H9 (cell line): ENCODE measurements at regions not wholly inside any gene's neighbourhood (a gene's known extent, or its start where the extent isn't known, plus 50 kb on each side); places are given as distances from the start of the nearest gene placed in this dataset.

Experiments used
- DNase-seq: peaks from one replicate; pipeline ENCODE4 v3.0.0-alpha.2; 2017
- H2AFZ ChIP-seq: one replicate; pipeline ENCODE4 v1.6.1; 2013; ENCODE audit warnings: mild to moderate bottlenecking, low read length, control low read depth, moderate library complexity
- H2AK5ac ChIP-seq: 2 replicates; pipeline ENCODE4 v1.6.1; 2013; ENCODE audit warnings: low read length, control low read depth, mixed read lengths; ENCODE audit not compliant: insufficient read length
- H2BK120ac ChIP-seq: one replicate; pipeline ENCODE4 v1.6.1; 2013; ENCODE audit warnings: low read depth, mild to moderate bottlenecking, low read length, control low read depth, inconsistent platforms; ENCODE audit not compliant: poor library complexity, severe bottlenecking
- H2BK12ac ChIP-seq: 2 replicates; pipeline ENCODE4 v1.6.1; 2013; ENCODE audit warnings: low read length, control low read depth, mixed read lengths, low read depth; ENCODE audit not compliant: insufficient read length
- H2BK15ac ChIP-seq: 2 replicates; pipeline ENCODE4 v1.6.1; 2013; ENCODE audit warnings: low read depth, low read length, control low read depth
- H2BK20ac ChIP-seq: one replicate; pipeline ENCODE4 v1.6.1; 2013; ENCODE audit warnings: low read depth, mild to moderate bottlenecking, low read length, control low read depth, inconsistent platforms; ENCODE audit not compliant: poor library complexity, severe bottlenecking
- H2BK5ac ChIP-seq: 2 replicates; pipeline ENCODE4 v1.6.1; 2013; ENCODE audit warnings: low read length, control low read depth, mixed read lengths; ENCODE audit not compliant: insufficient read length
- H3K14ac ChIP-seq: 2 replicates; pipeline ENCODE4 v1.6.1; 2013; ENCODE audit warnings: low read length, control low read depth; ENCODE audit not compliant: insufficient read depth
- H3K18ac ChIP-seq: 2 replicates; pipeline ENCODE4 v1.6.1; 2013; ENCODE audit warnings: low read depth, mild to moderate bottlenecking, mixed read lengths, low read length, control low read depth; ENCODE audit not compliant: insufficient read length
- H3K23ac ChIP-seq: 2 replicates; pipeline ENCODE4 v1.6.1; 2013; ENCODE audit warnings: low read length, control low read depth, mixed read lengths, low read depth; ENCODE audit not compliant: insufficient read length
- H3K23me2 ChIP-seq: 2 replicates; pipeline ENCODE4 v1.6.1; 2013; ENCODE audit warnings: low read depth, mild to moderate bottlenecking, mixed read lengths, low read length, control low read depth; ENCODE audit not compliant: insufficient read length, poor library complexity, severe bottlenecking
- H3K27ac ChIP-seq: 2 replicates; pipeline ENCODE4 v1.5.1; 2013; ENCODE audit warnings: low read length, control low read depth, mixed read lengths, low read depth; ENCODE audit not compliant: insufficient read length
- H3K27me3 ChIP-seq: 2 replicates; pipeline ENCODE4 v1.6.1; 2013; ENCODE audit warnings: low read length, control low read depth, inconsistent platforms; ENCODE audit not compliant: insufficient read depth
- H3K4ac ChIP-seq: 2 replicates; pipeline ENCODE4 v1.6.1; 2013; ENCODE audit warnings: low read depth, mild to moderate bottlenecking, control low read depth, inconsistent platforms, low read length, moderate library complexity
- H3K4me1 ChIP-seq: 2 replicates; pipeline ENCODE4 v1.6.1; 2013; ENCODE audit warnings: low read length, control low read depth, inconsistent platforms; ENCODE audit not compliant: insufficient read depth
- H3K4me2 ChIP-seq: 2 replicates; pipeline ENCODE4 v1.6.1; 2013; ENCODE audit warnings: low read length, control low read depth, mixed read lengths; ENCODE audit not compliant: insufficient read length, insufficient read depth
- H3K56ac ChIP-seq: 2 replicates; pipeline ENCODE4 v1.6.1; 2013; ENCODE audit warnings: low read depth, mild to moderate bottlenecking, mixed read lengths, low read length, control low read depth; ENCODE audit not compliant: insufficient read length
- H3K79me1 ChIP-seq: 2 replicates; pipeline ENCODE4 v1.6.1; 2013; ENCODE audit warnings: low read depth, mild to moderate bottlenecking, moderate library complexity, low read length, control low read depth, inconsistent platforms; ENCODE audit not compliant: insufficient read depth, poor library complexity, severe bottlenecking
- H3K79me2 ChIP-seq: 2 replicates; pipeline ENCODE4 v1.6.1; 2013; ENCODE audit warnings: low read length, control low read depth, inconsistent platforms; ENCODE audit not compliant: insufficient read depth
- H3K9ac ChIP-seq: 2 replicates; pipeline ENCODE4 v1.6.1; 2013; ENCODE audit warnings: low read length, control low read depth, mixed read lengths; ENCODE audit not compliant: insufficient read length; ENCODE audit errors: extremely low read depth
- H3K9me3 ChIP-seq: one replicate; pipeline ENCODE4 v1.6.1; 2013; ENCODE audit warnings: low read depth, low read length, inconsistent platforms; ENCODE audit not compliant: control insufficient read depth
- H3T11ph ChIP-seq: one replicate; pipeline ENCODE4 v1.6.1; 2013; ENCODE audit warnings: mild to moderate bottlenecking, low read length, control low read depth, inconsistent platforms
- H4K20me1 ChIP-seq: one replicate; pipeline ENCODE4 v1.6.1; 2013; ENCODE audit not compliant: control insufficient read depth, insufficient read length, insufficient read depth
- H4K5ac ChIP-seq: 2 replicates; pipeline ENCODE4 v1.6.1; 2013; ENCODE audit warnings: low read depth, mild to moderate bottlenecking, mixed read lengths, low read length, control low read depth; ENCODE audit not compliant: insufficient read length
- H4K8ac ChIP-seq: replicated peaks from 2 replicates; pipeline ENCODE4 v1.6.1; 2013; ENCODE audit warnings: low read length, control low read depth, mixed read lengths, low read depth; ENCODE audit not compliant: insufficient read length
- H4K91ac ChIP-seq: 2 replicates; pipeline ENCODE4 v1.6.1; 2013; ENCODE audit warnings: low read depth, mild to moderate bottlenecking, moderate library complexity, mixed read lengths, low read length, control low read depth; ENCODE audit not compliant: insufficient read length
- H3K27ac Mint-ChIP-seq, 3 experiments: 2 replicates in 2 of 3; 3 replicates in 1 of 3; pipeline ENCODE4 v1.8.0; 2020 to 2021; ENCODE audit warnings: mixed read lengths in 3 of 3, mild to moderate bottlenecking in 1 of 3, moderate library complexity in 1 of 3
- H3K27me3 Mint-ChIP-seq: 2 replicates; pipeline ENCODE4 v1.8.0; 2021; ENCODE audit warnings: low read depth, mild to moderate bottlenecking, moderate library complexity, mixed read lengths
- H3K36me3 Mint-ChIP-seq, 3 experiments: 2 replicates in 2 of 3; 3 replicates in 1 of 3; pipeline ENCODE4 v1.8.0; 2020 to 2021; ENCODE audit warnings: low read depth in 3 of 3, mixed read lengths in 3 of 3; ENCODE audit not compliant: insufficient read depth in 1 of 3
- H3K4me1 Mint-ChIP-seq, 2 experiments: 2 replicates each; pipeline ENCODE4 v1.8.0; 2020; ENCODE audit warnings: mixed read lengths in 2 of 2
- H3K4me3 Mint-ChIP-seq, 2 experiments: 2 replicates in 1 of 2; 3 replicates in 1 of 2; pipeline ENCODE4 v1.8.0; 2020 to 2021; ENCODE audit warnings: mild to moderate bottlenecking in 2 of 2, mixed read lengths in 2 of 2, moderate library complexity in 1 of 2
- H3K9me3 Mint-ChIP-seq, 2 experiments: 2 replicates in 1 of 2; 3 replicates in 1 of 2; pipeline ENCODE4 v1.8.0; 2020; ENCODE audit warnings: mild to moderate bottlenecking in 2 of 2, mixed read lengths in 2 of 2, moderate library complexity in 1 of 2
- CTCF ChIP-seq: fragments of 200-600 bp; sonication (generic); conservative IDR thresholded peaks from 3 replicates; pipeline ENCODE4 v1.8.0; 2021; ENCODE audit warnings: antibody characterized with exemption, mild to moderate bottlenecking
- WGBS: extraction: QIAGEN DNeasy Blood & Tissue Kit; methylation state at CpG from one replicate; pipeline ENCODE4 v1.1.7; 2013; ENCODE audit warnings: missing lambda C conversion rate, low lambda C conversion rate, mixed read lengths; ENCODE audit not compliant: insufficient read length; ENCODE audit errors: extremely low coverage; 5-methylcytosine and 5-hydroxymethylcytosine counted together

GRCh38 chr7:156162451-156162850 lies 350.2 kb upstream of the SHH start:
- no peaks in the 10 kb centered on the region for H3K79me1 ChIP-seq
- peaks cover 0 to 4% of the 10 kb centered on the region in 2 experiments; a peak in 1 of 5 replicates for H3K9me3 Mint-ChIP-seq
- no CpG with 5 or more reads among the region's 9 CpGs for WGBS
- H3K27me3 ChIP-seq, result no peaks in the 10 kb centered on the region
- no peak overlapping the region for H3K27ac Mint-ChIP-seq
- peaks cover 0 to 3% (median 0%) of the 10 kb centered on the region in 3 experiments; a peak in 1 of 7 replicates for H3K36me3 Mint-ChIP-seq
- no peak overlapping the region for H3K27ac ChIP-seq
- H3K4me1 Mint-ChIP-seq, result peaks cover 5 to 6% of the 10 kb centered on the region in 2 experiments; a peak in 3 of 4 replicates
- H2AFZ ChIP-seq, result no peak overlapping the region
- H2BK12ac ChIP-seq, result no peak overlapping the region
- H3K23me2 ChIP-seq, result no peaks in the 10 kb centered on the region
- no peak overlapping the region for H3K56ac ChIP-seq
- DNase-seq, result no peak
- H3K4ac ChIP-seq, result no peak overlapping the region
- H2BK120ac ChIP-seq, result no peak overlapping the region
- H3K23ac ChIP-seq, result no peak overlapping the region
- no peak overlapping the region for H3K18ac ChIP-seq
- no peak overlapping the region for H3T11ph ChIP-seq
- H3K9me3 ChIP-seq, result no peaks in the 10 kb centered on the region
- no peak overlapping the region for H4K8ac ChIP-seq
- H2AK5ac ChIP-seq, result no peak overlapping the region
- no peaks in the 10 kb centered on the region for H3K79me2 ChIP-seq
- no peaks in the 10 kb centered on the region for H4K20me1 ChIP-seq
- no peak overlapping the region for H3K4me2 ChIP-seq
- H2BK15ac ChIP-seq, result no peak overlapping the region
- no peaks in the 10 kb centered on the region for H3K4me1 ChIP-seq
- H3K14ac ChIP-seq, result no peak overlapping the region
- H2BK20ac ChIP-seq, result no peak overlapping the region
- H4K91ac ChIP-seq, result no peak overlapping the region
- no peak for TF ChIP-seq CTCF
- H3K27me3 Mint-ChIP-seq, result peaks cover 27% of the 10 kb centered on the region
- no peak overlapping the region for H3K9ac ChIP-seq
- H2BK5ac ChIP-seq, result no peak overlapping the region
- no peak overlapping the region for H3K4me3 Mint-ChIP-seq
- no peak overlapping the region for H4K5ac ChIP-seq
